ENCODE measurements at regions not wholly inside any gene's neighbourhood (a gene's known extent, or its start where the extent isn't known, plus 50 kb on each side); places are given as distances from the start of the nearest gene placed in this dataset.

- H3K27ac ChIP-seq (ENCODE audit: insufficient read depth in 1 of 2, low read depth in 1 of 2, low read length in 2 of 2, poor library complexity in 1 of 2, severe bottlenecking in 2 of 2): no peak overlapping the region
- POLR2A ChIA-PET: no interaction called here
- no peaks in the 10 kb centered on the region for H3K9me3 ChIP-seq (ENCODE audit: control extremely low read depth in 1 of 5, control insufficient read depth in 4 of 5, insufficient read depth in 2 of 5, low read depth in 1 of 5, low read length in 4 of 5)
- no peaks in the 10 kb centered on the region for H3K27me3 ChIP-seq (replicated peaks in 2 of 5; ENCODE audit: control insufficient read depth in 4 of 5, insufficient read depth in 5 of 5, low read length in 4 of 5)
- DNase-seq: no peak
- no peaks in the 10 kb centered on the region for H3K36me3 ChIP-seq (ENCODE audit: control insufficient read depth in 4 of 4, insufficient read depth in 4 of 4, low read length in 3 of 4)
- H3K4me3 ChIP-seq (ENCODE audit: control insufficient read depth in 1 of 7, extremely low read depth in 1 of 7, insufficient read depth in 4 of 7, low read depth in 2 of 7, low read length in 6 of 7): no peak overlapping the region
- no peaks in the 10 kb centered on the region for H3K4me1 ChIP-seq (ENCODE audit: control extremely low read depth in 1 of 4, control insufficient read depth in 4 of 4, insufficient read depth in 4 of 4, low read length in 3 of 4)
- WGBS (ENCODE audit: insufficient coverage): 84% methylated on average over 8 of the region's 8 CpGs
- CTCF ChIA-PET: no interaction called here
Measured at GRCh38 chr1:163885510-163885909, 563.8 kb downstream of the NUF2 start.

GRCh38 chr1:163896001-163896400 lies 574.2 kb downstream of the NUF2 start:
- Histone ChIP-seq H3K4me1 (ENCODE audit: control extremely low read depth in 1 of 4, control insufficient read depth in 4 of 4, insufficient read depth in 4 of 4, low read length in 3 of 4) (no peaks in the 10 kb centered on the region), H3K36me3 (ENCODE audit: control insufficient read depth in 4 of 4, insufficient read depth in 4 of 4, low read length in 3 of 4) (no peaks in the 10 kb centered on the region), H3K27ac (ENCODE audit: insufficient read depth in 1 of 2, low read depth in 1 of 2, low read length in 2 of 2, poor library complexity in 1 of 2, severe bottlenecking in 2 of 2) (no peak overlapping the region), H3K27me3 (replicated peaks in 2 of 5; ENCODE audit: control insufficient read depth in 4 of 5, insufficient read depth in 5 of 5, low read length in 4 of 5) (peaks cover 0 to 2% (median 0%) of the 10 kb centered on the region in 5 experiments), H3K9me3 (ENCODE audit: control extremely low read depth in 1 of 5, control insufficient read depth in 4 of 5, insufficient read depth in 2 of 5, low read depth in 1 of 5, low read length in 4 of 5) (peaks cover 0 to 1% (median 0%) of the 10 kb centered on the region in 5 experiments), H3K4me3 (ENCODE audit: control insufficient read depth in 1 of 7, extremely low read depth in 1 of 7, insufficient read depth in 4 of 7, low read depth in 2 of 7, low read length in 6 of 7) (no peak overlapping the region)
- no peak for DNase-seq
- WGBS (ENCODE audit: insufficient coverage): 100% methylated on average over 1 of the region's 1 CpG
- ChIA-PET POLR2A (no interaction called here), CTCF (no interaction called here)

- no peaks in the 10 kb centered on the region for H3K36me3 ChIP-seq (ENCODE audit: control insufficient read depth in 4 of 4, insufficient read depth in 4 of 4, low read length in 3 of 4)
- H3K9me3 ChIP-seq (ENCODE audit: control extremely low read depth in 1 of 5, control insufficient read depth in 4 of 5, insufficient read depth in 2 of 5, low read depth in 1 of 5, low read length in 4 of 5): peaks cover 0 to 1% (median 0%) of the 10 kb centered on the region in 5 experiments
- H3K4me1 ChIP-seq (ENCODE audit: control extremely low read depth in 1 of 4, control insufficient read depth in 4 of 4, insufficient read depth in 4 of 4, low read length in 3 of 4): no peaks in the 10 kb centered on the region
- DNase-seq: no peak
- CTCF ChIA-PET: no interaction called here
- H3K27me3 ChIP-seq (replicated peaks in 2 of 5; ENCODE audit: control insufficient read depth in 4 of 5, insufficient read depth in 5 of 5, low read length in 4 of 5): no peaks in the 10 kb centered on the region
- WGBS (ENCODE audit: insufficient coverage): 100% methylated on average over 3 of the region's 5 CpGs
- H3K4me3 ChIP-seq (ENCODE audit: control insufficient read depth in 1 of 7, extremely low read depth in 1 of 7, insufficient read depth in 4 of 7, low read depth in 2 of 7, low read length in 6 of 7): no peak overlapping the region
- no peak overlapping the region for H3K27ac ChIP-seq (ENCODE audit: insufficient read depth in 1 of 2, low read depth in 1 of 2, low read length in 2 of 2, poor library complexity in 1 of 2, severe bottlenecking in 2 of 2)
- POLR2A ChIA-PET: no interaction called here
Measured at GRCh38 chr1:163897412-163898155, 575.8 kb downstream of the NUF2 start.

- Histone ChIP-seq H3K4me3 (ENCODE audit: control insufficient read depth in 1 of 7, extremely low read depth in 1 of 7, insufficient read depth in 4 of 7, low read depth in 2 of 7, low read length in 6 of 7) (no peak overlapping the region), H3K27me3 (replicated peaks in 2 of 5; ENCODE audit: control insufficient read depth in 4 of 5, insufficient read depth in 5 of 5, low read length in 4 of 5) (no peaks in the 10 kb centered on the region), H3K9me3 (ENCODE audit: control extremely low read depth in 1 of 5, control insufficient read depth in 4 of 5, insufficient read depth in 2 of 5, low read depth in 1 of 5, low read length in 4 of 5) (peaks cover 0 to 8% (median 0%) of the 10 kb centered on the region in 5 experiments), H3K27ac (ENCODE audit: insufficient read depth in 1 of 2, low read depth in 1 of 2, low read length in 2 of 2, poor library complexity in 1 of 2, severe bottlenecking in 2 of 2) (no peak overlapping the region), H3K4me1 (ENCODE audit: control extremely low read depth in 1 of 4, control insufficient read depth in 4 of 4, insufficient read depth in 4 of 4, low read length in 3 of 4) (no peaks in the 10 kb centered on the region), H3K36me3 (ENCODE audit: control insufficient read depth in 4 of 4, insufficient read depth in 4 of 4, low read length in 3 of 4) (no peaks in the 10 kb centered on the region)
- CTCF ChIA-PET: no interaction called here
- POLR2A ChIA-PET: no interaction called here
- DNase-seq: no peak
Measured at GRCh38 chr1:163906283-163906682, 584.5 kb downstream of the NUF2 start.

GRCh38 chr1:163912170-163912884 lies 590.6 kb downstream of the NUF2 start:
- Histone ChIP-seq H3K27ac (ENCODE audit: insufficient read depth in 1 of 2, low read depth in 1 of 2, low read length in 2 of 2, poor library complexity in 1 of 2, severe bottlenecking in 2 of 2) (no peak overlapping the region), H3K36me3 (ENCODE audit: control insufficient read depth in 4 of 4, insufficient read depth in 4 of 4, low read length in 3 of 4) (no peaks in the 10 kb centered on the region), H3K4me3 (ENCODE audit: control insufficient read depth in 1 of 7, extremely low read depth in 1 of 7, insufficient read depth in 4 of 7, low read depth in 2 of 7, low read length in 6 of 7) (no peak overlapping the region), H3K9me3 (ENCODE audit: control extremely low read depth in 1 of 5, control insufficient read depth in 4 of 5, insufficient read depth in 2 of 5, low read depth in 1 of 5, low read length in 4 of 5) (peaks cover 0 to 8% (median 0%) of the 10 kb centered on the region in 5 experiments), H3K4me1 (ENCODE audit: control extremely low read depth in 1 of 4, control insufficient read depth in 4 of 4, insufficient read depth in 4 of 4, low read length in 3 of 4) (peaks cover 0 to 4% (median 0%) of the 10 kb centered on the region in 4 experiments), H3K27me3 (replicated peaks in 2 of 5; ENCODE audit: control insufficient read depth in 4 of 5, insufficient read depth in 5 of 5, low read length in 4 of 5) (no peaks in the 10 kb centered on the region)
- 100% methylated on average over 2 of the region's 4 CpGs for WGBS (ENCODE audit: insufficient coverage)
- ChIA-PET CTCF (no interaction called here), POLR2A (no interaction called here)
- DNase-seq: no peak

- CTCF ChIA-PET: no interaction called here
- H3K4me1 ChIP-seq (ENCODE audit: control extremely low read depth in 1 of 4, control insufficient read depth in 4 of 4, insufficient read depth in 4 of 4, low read length in 3 of 4): peaks cover 0 to 4% (median 0%) of the 10 kb centered on the region in 4 experiments
Measured at GRCh38 chr1:163914785-163915413, 593.1 kb downstream of the NUF2 start.

GRCh38 chr1:163922743-163923201 lies 601.0 kb downstream of the NUF2 start:
- no peaks in the 10 kb centered on the region for H3K36me3 ChIP-seq (ENCODE audit: control insufficient read depth in 4 of 4, insufficient read depth in 4 of 4, low read length in 3 of 4)
- CTCF ChIA-PET: no interaction called here
- peak; percentile 44 to 84 (median 75) for DNase-seq

More at GRCh38 chr1:163914785-163915413, 593.1 kb downstream of the NUF2 start:
- POLR2A ChIA-PET: no interaction called here
- peak in 2 of 3 donors; percentile 16 to 26 for DNase-seq
- no peak overlapping the region for H3K4me3 ChIP-seq (ENCODE audit: control insufficient read depth in 1 of 7, extremely low read depth in 1 of 7, insufficient read depth in 4 of 7, low read depth in 2 of 7, low read length in 6 of 7)
- no peaks in the 10 kb centered on the region for H3K36me3 ChIP-seq (ENCODE audit: control insufficient read depth in 4 of 4, insufficient read depth in 4 of 4, low read length in 3 of 4)
- H3K9me3 ChIP-seq (ENCODE audit: control extremely low read depth in 1 of 5, control insufficient read depth in 4 of 5, insufficient read depth in 2 of 5, low read depth in 1 of 5, low read length in 4 of 5): no peaks in the 10 kb centered on the region
- no peaks in the 10 kb centered on the region for H3K27me3 ChIP-seq (replicated peaks in 2 of 5; ENCODE audit: control insufficient read depth in 4 of 5, insufficient read depth in 5 of 5, low read length in 4 of 5)
- no peak overlapping the region for H3K27ac ChIP-seq (ENCODE audit: insufficient read depth in 1 of 2, low read depth in 1 of 2, low read length in 2 of 2, poor library complexity in 1 of 2, severe bottlenecking in 2 of 2)

More at GRCh38 chr1:163922743-163923201, 601.0 kb downstream of the NUF2 start:
- peak overlapping the region in 5 of 7 experiments; percentile 24 to 71 (median 52) for H3K4me3 ChIP-seq (ENCODE audit: control insufficient read depth in 1 of 7, extremely low read depth in 1 of 7, insufficient read depth in 4 of 7, low read depth in 2 of 7, low read length in 6 of 7)
- peak overlapping the region; percentile 17 to 74 for H3K27ac ChIP-seq (ENCODE audit: insufficient read depth in 1 of 2, low read depth in 1 of 2, low read length in 2 of 2, poor library complexity in 1 of 2, severe bottlenecking in 2 of 2)
- H3K4me1 ChIP-seq (ENCODE audit: control extremely low read depth in 1 of 4, control insufficient read depth in 4 of 4, insufficient read depth in 4 of 4, low read length in 3 of 4): peaks cover 0 to 18% (median 8%) of the 10 kb centered on the region in 4 experiments
- no peaks in the 10 kb centered on the region for H3K9me3 ChIP-seq (ENCODE audit: control extremely low read depth in 1 of 5, control insufficient read depth in 4 of 5, insufficient read depth in 2 of 5, low read depth in 1 of 5, low read length in 4 of 5)
- POLR2A ChIA-PET: no interaction called here
- H3K27me3 ChIP-seq (replicated peaks in 2 of 5; ENCODE audit: control insufficient read depth in 4 of 5, insufficient read depth in 5 of 5, low read length in 4 of 5): no peaks in the 10 kb centered on the region

Data from common myeloid progenitor, CD34-positive (primary cell).